GM18909 (cell line): ENCODE measurements at regions not wholly inside any gene's neighbourhood (a gene's known extent, or its start where the extent isn't known, plus 50 kb on each side); places are given as distances from the start of the nearest gene placed in this dataset.
"Not testable (repeated sequence)": the region's sequence is repeated elsewhere in the genome, so short reads cannot be mapped to it uniquely, and the experiment has no call there.

ENCODE experiments used
- ATAC-seq: cut with Tn5 transposase; IDR thresholded peaks from one replicate; pipeline ENCODE4 v1.9.1; 2021; ENCODE audit warnings: mild to moderate bottlenecking; ENCODE audit not compliant: unreplicated experiment, poor library complexity

- ATAC-seq, result no peak
Measured at GRCh38 chr11:45000918-45001317, 50.2 kb upstream of the TP53I11 start.

GRCh38 chr11:45001466-45002165 lies 50.9 kb upstream of the TP53I11 start:
- no peak for ATAC-seq

GRCh38 chr11:45005106-45005505 lies 54.4 kb upstream of the TP53I11 start:
- no peak for ATAC-seq

- ATAC-seq, result no peak
Measured at GRCh38 chr11:45007011-45007410, 56.3 kb upstream of the TP53I11 start.

- not testable (repeated sequence) for ATAC-seq
Measured at GRCh38 chr11:45015983-45016382, 65.3 kb upstream of the TP53I11 start.

- not testable (repeated sequence) for ATAC-seq
Measured at GRCh38 chr11:45016446-45016845, 65.8 kb upstream of the TP53I11 start.

GRCh38 chr11:45017329-45017728 lies 66.6 kb upstream of the TP53I11 start:
- ATAC-seq, result no peak

- no peak for ATAC-seq
Measured at GRCh38 chr11:45021001-45021400, 70.3 kb upstream of the TP53I11 start.

GRCh38 chr11:45021692-45022141 lies 71.0 kb upstream of the TP53I11 start:
- no peak for ATAC-seq

- ATAC-seq, result no peak
Measured at GRCh38 chr11:45022294-45023064, 71.8 kb upstream of the TP53I11 start.

GRCh38 chr11:45023065-45023365 lies 72.3 kb upstream of the TP53I11 start:
- ATAC-seq, result no peak

- no peak for ATAC-seq
Measured at GRCh38 chr11:45024316-45024715, 73.6 kb upstream of the TP53I11 start.

- ATAC-seq, result no peak
Measured at GRCh38 chr11:45024846-45025588, 74.3 kb upstream of the TP53I11 start.

GRCh38 chr11:45025716-45026492 lies 75.2 kb upstream of the TP53I11 start:
- peak; percentile 70 for ATAC-seq

GRCh38 chr11:45026835-45027234 lies 76.2 kb upstream of the TP53I11 start:
- no peak for ATAC-seq

- no peak for ATAC-seq
Measured at GRCh38 chr11:45027312-45027711, 76.6 kb upstream of the TP53I11 start.

GRCh38 chr11:45028911-45029682 lies 78.4 kb upstream of the TP53I11 start:
- no peak for ATAC-seq

GRCh38 chr11:45030778-45031177 lies 80.1 kb upstream of the TP53I11 start:
- ATAC-seq, result no peak

GRCh38 chr11:45031912-45032519 lies 81.3 kb upstream of the TP53I11 start:
- peak; percentile 95 for ATAC-seq
